Ovary (tissue), 7 donors: ENCODE measurements at regions not wholly inside any gene's neighbourhood (a gene's known extent, or its start where the extent isn't known, plus 50 kb on each side); places are given as distances from the start of the nearest gene placed in this dataset.
"Not testable (repeated sequence)": the region's sequence is repeated elsewhere in the genome, so short reads cannot be mapped to it uniquely, and the experiment has no call there.

ENCODE experiments used
- DNase-seq, 5 donors: peaks; one replicate each; pipeline ENCODE4 v3.0.0-alpha.2; 2019 to 2020
- H3K27ac ChIP-seq, 2 donors: fragments of 200-600 bp; one replicate each; pipeline versions ENCODE4 v1.5.1 to v1.8.0; 2019 to 2022
- H3K27me3 ChIP-seq: fragments of 200-600 bp; one replicate; pipeline ENCODE4 v1.8.0; 2022
- H3K36me3 ChIP-seq: fragments of 200-600 bp; sonication (generic); one replicate; pipeline ENCODE4 v1.5.1; 2019
- H3K4me1 ChIP-seq: one replicate; pipeline ENCODE4 v1.8.1; 2013; ENCODE audit warnings: mild to moderate bottlenecking, moderate library complexity; ENCODE audit not compliant: insufficient read depth
- H3K4me3 ChIP-seq: fragments of 200-600 bp; sonication (generic); one replicate; pipeline ENCODE4 v1.5.1; 2017
- H3K9me3 ChIP-seq, 2 donors: fragments of 200-600 bp in 1 of 2; sonication (generic) in 1 of 2; one replicate each; pipeline versions ENCODE4 v1.5.1 to v1.8.1; 2013 to 2019; ENCODE audit warnings: mild to moderate bottlenecking in 1 of 2, moderate library complexity in 1 of 2
- EP300 ChIP-seq: sonication (generic); formaldehyde crosslinking; IDR thresholded peaks from one replicate; pipeline ENCODE4 v1.6.1; 2017; ENCODE audit warnings: antibody characterized with exemption
- POLR2A ChIP-seq: fragments of 450-650 bp; IDR thresholded peaks from one replicate; pipeline ENCODE4 v1.6.1; 2017; ENCODE audit warnings: antibody characterized with exemption, mild to moderate bottlenecking, moderate library complexity
- WGBS, 3 donors: extraction: QIAGEN DNeasy Blood & Tissue Kit in 1 of 3; methylation state at CpG; one replicate each; pipeline versions ENCODE4 v1.1.5 to v1.1.7; 2013 to 2017; 5-methylcytosine and 5-hydroxymethylcytosine counted together
- intact Hi-C, 4 donors: fragments of 100-400 bp; cut with DNase I; formaldehyde crosslinking; loops; one replicate each; pipeline versions ENCODE4 v1.11.0 to v1.15.1; 2022 to 2023
- TF ChIP-seq, protein P1 (sequence below), 3 donors: fragments of 450-650 bp in 2 of 3; fragments of 200-600 bp in 1 of 3; IDR thresholded peaks; one replicate each; pipeline versions ENCODE4 v1.5.1 to v1.8.0; 2016 to 2022; ENCODE audit warnings: antibody characterized with exemption in 3 of 3, mild to moderate bottlenecking in 1 of 3
- donor health status: DM: no; HTN: no; CAD: no; lungs with moderate emphysema.
- donor health status: DM: no; HTN: no; CAD: no.
- donor health status: Bipolar disorder and iron deficiency.
- donor health status: DM: no; HTN: no; CAD: no.
- donor health status: DM: yes; HTN: yes; CAD: no.

DNA sequence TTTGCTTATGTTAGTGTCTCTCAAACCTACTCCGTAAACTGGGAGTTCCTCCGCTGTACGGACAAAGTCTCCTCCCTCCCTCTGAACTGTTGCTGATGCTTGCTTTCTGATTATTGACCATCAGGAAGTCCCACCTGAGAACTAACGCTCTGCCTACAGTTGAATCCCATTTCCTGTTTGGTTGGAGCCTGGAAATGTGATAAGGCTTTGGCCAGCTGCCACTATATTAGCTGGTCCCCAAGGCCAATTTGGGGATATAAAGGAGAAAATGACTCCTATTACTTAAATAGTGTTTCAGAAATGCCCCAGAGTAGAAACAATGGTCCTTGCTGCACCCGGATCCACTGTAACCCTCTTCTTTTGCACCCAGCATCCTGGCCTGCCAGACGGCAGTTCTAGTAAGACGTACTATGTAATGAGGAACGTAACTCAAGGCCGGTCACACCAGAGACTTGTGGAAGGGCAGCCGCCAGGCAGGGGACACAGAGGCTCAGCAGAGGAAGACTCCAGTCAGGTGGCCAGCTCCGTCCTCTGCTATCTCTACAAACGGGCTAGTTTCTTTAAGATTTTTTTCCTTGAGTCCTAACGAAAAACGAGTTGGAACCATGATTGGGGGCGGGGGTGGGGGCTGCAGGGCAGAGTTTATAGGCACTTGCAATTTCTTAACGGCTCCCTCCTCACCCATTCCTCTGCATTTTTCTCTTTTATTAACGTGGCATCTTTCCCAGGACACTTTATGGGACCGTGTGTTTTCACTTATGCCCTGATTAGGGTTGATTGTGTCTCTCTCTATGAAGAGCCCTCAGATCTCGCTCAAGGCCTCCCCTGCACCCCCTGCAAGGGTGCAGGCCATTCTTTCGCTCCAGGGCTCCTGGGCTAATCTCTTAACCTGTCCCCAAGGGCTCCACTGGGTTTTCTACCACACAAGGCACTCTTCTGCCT is 72.8 kb upstream of the CDON start:
- Histone ChIP-seq H3K27me3 (no peaks in the 10 kb centered on the region), H3K9me3 (no peaks in the 10 kb centered on the region), H3K4me3 (no peak overlapping the region), H3K36me3 (no peaks in the 10 kb centered on the region), H3K27ac (peak overlapping the region; percentile 11 to 88), H3K4me1 (peaks cover 47% of the 10 kb centered on the region)
- TF ChIP-seq, protein P1, sequence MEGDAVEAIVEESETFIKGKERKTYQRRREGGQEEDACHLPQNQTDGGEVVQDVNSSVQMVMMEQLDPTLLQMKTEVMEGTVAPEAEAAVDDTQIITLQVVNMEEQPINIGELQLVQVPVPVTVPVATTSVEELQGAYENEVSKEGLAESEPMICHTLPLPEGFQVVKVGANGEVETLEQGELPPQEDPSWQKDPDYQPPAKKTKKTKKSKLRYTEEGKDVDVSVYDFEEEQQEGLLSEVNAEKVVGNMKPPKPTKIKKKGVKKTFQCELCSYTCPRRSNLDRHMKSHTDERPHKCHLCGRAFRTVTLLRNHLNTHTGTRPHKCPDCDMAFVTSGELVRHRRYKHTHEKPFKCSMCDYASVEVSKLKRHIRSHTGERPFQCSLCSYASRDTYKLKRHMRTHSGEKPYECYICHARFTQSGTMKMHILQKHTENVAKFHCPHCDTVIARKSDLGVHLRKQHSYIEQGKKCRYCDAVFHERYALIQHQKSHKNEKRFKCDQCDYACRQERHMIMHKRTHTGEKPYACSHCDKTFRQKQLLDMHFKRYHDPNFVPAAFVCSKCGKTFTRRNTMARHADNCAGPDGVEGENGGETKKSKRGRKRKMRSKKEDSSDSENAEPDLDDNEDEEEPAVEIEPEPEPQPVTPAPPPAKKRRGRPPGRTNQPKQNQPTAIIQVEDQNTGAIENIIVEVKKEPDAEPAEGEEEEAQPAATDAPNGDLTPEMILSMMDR (IDR thresholded peaks at IDR 0.05) = no peak
- no peak for TF ChIP-seq POLR2A
- no peak for TF ChIP-seq EP300
- intact Hi-C loops = no loop called here
- 33 to 39% (median 36%) methylated on average over 20 of the region's 20 CpGs for WGBS, 3 donors
- DNase-seq = peak in 2 of 5 donors; percentile 43 to 50

DNA sequence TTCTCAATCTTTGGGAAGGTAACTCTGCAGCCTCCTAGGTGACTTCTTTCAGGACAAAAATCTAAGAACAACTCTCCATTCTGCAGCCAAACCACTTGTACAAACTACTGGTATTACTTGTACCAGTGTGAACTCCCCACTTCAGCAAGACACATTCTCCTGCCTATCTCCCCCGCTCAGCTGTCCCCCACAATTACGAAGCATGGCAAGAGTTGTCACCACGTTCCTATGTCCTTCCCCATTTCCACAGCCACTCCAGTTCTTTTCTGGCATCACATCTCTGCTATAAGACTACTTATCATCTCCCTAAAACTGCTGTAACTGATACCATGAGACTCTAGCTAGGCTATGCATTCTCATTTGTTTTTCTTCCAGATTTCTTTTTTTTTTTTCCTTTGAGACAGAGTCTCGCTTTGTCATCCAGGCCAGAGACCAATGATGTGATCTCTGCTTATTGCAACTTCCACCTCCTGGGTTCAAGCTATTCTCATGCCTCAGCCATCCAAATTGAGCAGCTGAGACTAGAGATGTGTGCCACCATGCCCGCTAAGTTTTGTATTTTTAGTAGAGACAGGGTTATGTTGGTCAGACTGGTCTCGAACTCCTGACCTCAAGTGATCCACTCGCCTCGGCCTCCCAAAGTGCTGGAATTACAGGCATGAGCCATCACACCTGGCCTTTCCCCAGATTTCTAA is 71.9 kb upstream of the CDON start:
- no peak for TF ChIP-seq EP300
- no peak for TF ChIP-seq POLR2A
- TF ChIP-seq, protein P1 (IDR thresholded peaks at IDR 0.05) = no peak
- H3K4me3 ChIP-seq = no peak overlapping the region
- H3K9me3 ChIP-seq = no peaks in the 10 kb centered on the region
- WGBS, 3 donors = 75 to 78% (median 78%) methylated on average over 8 of the region's 8 CpGs
- H3K4me1 ChIP-seq = peaks cover 46% of the 10 kb centered on the region
- no peaks in the 10 kb centered on the region for H3K36me3 ChIP-seq
- no peaks in the 10 kb centered on the region for H3K27me3 ChIP-seq
- intact Hi-C loops = no loop called here
- no peak for DNase-seq
- H3K27ac ChIP-seq = peak overlapping the region in 1 of 2 donors; percentile 88

DNA sequence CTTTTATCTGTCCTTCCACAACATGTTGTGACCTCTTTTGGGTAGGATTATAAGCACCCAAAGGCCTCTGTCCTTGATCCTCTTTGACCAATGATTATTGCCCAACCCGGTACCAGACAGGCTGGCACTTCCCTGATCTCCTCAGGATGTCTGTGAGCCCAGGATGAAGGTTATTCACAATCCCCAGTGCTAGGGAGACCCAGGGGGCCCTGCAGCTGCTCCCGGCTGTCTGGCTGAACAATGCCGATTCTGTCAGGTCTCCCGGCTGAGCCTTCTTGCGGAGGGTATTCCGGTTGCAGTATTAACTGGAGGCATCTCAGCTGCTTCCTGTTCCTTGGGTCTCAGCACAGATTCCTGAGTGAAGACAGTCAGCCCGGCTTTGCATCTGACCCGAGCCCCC is 71.2 kb upstream of the CDON start:
- H3K9me3 ChIP-seq = no peaks in the 10 kb centered on the region
- H3K4me3 ChIP-seq = no peak overlapping the region
- intact Hi-C loops = no loop called here
- no peaks in the 10 kb centered on the region for H3K36me3 ChIP-seq
- H3K27ac ChIP-seq = peak overlapping the region in 1 of 2 donors; percentile 88
- WGBS, 3 donors = 61 to 81% (median 61%) methylated on average over 8 of the region's 8 CpGs
- peaks cover 42% of the 10 kb centered on the region for H3K4me1 ChIP-seq
- no peaks in the 10 kb centered on the region for H3K27me3 ChIP-seq
- DNase-seq = peak in 1 of 5 donors; percentile 14
- TF ChIP-seq EP300 (no peak), POLR2A (no peak)
- TF ChIP-seq, protein P1 (IDR thresholded peaks at IDR 0.05) = no peak

DNA sequence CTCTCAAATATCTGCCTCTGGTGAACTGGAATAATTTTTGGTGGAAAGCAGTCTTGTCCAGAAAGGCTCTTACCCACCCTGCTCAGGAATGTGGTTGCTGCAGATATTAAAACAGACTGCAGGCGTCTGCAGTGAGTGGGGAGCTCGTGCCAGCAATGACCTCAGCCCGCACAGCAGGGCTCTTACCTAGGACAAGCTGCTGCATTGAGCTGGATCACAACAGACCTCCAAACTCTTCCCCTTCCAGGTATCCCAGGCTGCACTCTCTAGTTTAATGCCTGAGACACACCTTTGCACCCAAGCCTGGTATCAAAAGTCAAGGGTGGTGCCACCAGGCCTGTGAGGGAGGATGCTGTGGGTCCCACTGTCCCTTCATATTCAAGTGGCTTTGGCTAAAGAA is 69.7 kb upstream of the CDON start:
- WGBS, 3 donors = 18 to 30% (median 27%) methylated on average over 3 of the region's 3 CpGs
- DNase-seq = peak in 3 of 5 donors; percentile 60 to 78 (median 69)
- Histone ChIP-seq H3K36me3 (no peaks in the 10 kb centered on the region), H3K4me1 (peaks cover 39% of the 10 kb centered on the region), H3K9me3 (no peaks in the 10 kb centered on the region), H3K4me3 (no peak overlapping the region), H3K27me3 (no peaks in the 10 kb centered on the region), H3K27ac (peak overlapping the region in 1 of 2 donors; percentile 47)
- intact Hi-C loops = no loop called here
- TF ChIP-seq POLR2A (no peak), EP300 (no peak)
- TF ChIP-seq, protein P1 (IDR thresholded peaks at IDR 0.05) = peak in 1 of 3 donors; percentile 10

DNA sequence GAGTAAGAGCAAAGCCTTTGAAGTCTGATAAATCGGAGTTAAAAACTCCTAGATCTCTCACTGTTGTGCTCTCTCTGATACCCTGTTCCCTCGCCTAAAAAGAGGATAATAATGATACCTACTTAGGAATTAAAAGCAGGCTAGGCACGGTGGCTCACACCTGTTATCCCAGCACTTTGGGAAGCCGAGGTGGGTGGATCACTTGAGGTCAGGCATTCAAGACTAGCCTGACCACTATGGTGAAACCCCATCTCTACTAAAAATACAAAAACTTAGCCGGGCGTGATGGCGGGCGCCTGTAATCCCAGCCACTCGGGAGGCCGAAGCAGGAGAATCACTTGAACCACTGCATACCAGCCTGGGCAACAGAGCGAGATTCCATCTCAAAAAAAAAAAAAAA is 68.1 kb upstream of the CDON start:
- H3K27me3 ChIP-seq, H3K9me3 ChIP-seq, intact Hi-C loops, H3K4me3 ChIP-seq, H3K36me3 ChIP-seq: not testable (repeated sequence)
- H3K27ac ChIP-seq = peak overlapping the region in 1 of 2 donors; percentile 0
- WGBS, 3 donors = 90 to 92% (median 91%) methylated on average over 11 of the region's 11 CpGs
- DNase-seq = peak in 1 of 5 donors; percentile 6
- H3K4me1 ChIP-seq = peaks cover 35% of the 10 kb centered on the region
